Cardiac fibroblast (primary cell): ENCODE measurements at regions not wholly inside any gene's neighbourhood (a gene's known extent, or its start where the extent isn't known, plus 50 kb on each side); places are given as distances from the start of the nearest gene placed in this dataset.

Experiments used
- DNase-seq, 2 donors: peaks; one replicate each; pipeline versions ENCODE4 v3.0.0 to v3.0.0-alpha.2; 2010; ENCODE audit warnings: low read depth in 2 of 2
- H3K4me3 ChIP-seq, 2 donors: replicated peaks in 1 of 2; 1 replicate in 1 of 2; 2 replicates in 1 of 2; pipeline ENCODE4 v1.5.1; 2011; ENCODE audit warnings: low read depth in 2 of 2, low read length in 2 of 2, mild to moderate bottlenecking in 2 of 2, moderate library complexity in 1 of 2
- TF ChIP-seq, protein P1 (sequence below): IDR thresholded peaks from one replicate; pipeline ENCODE4 v1.5.1; 2011; ENCODE audit warnings: low read depth, mild to moderate bottlenecking, low read length, inconsistent platforms

DNA sequence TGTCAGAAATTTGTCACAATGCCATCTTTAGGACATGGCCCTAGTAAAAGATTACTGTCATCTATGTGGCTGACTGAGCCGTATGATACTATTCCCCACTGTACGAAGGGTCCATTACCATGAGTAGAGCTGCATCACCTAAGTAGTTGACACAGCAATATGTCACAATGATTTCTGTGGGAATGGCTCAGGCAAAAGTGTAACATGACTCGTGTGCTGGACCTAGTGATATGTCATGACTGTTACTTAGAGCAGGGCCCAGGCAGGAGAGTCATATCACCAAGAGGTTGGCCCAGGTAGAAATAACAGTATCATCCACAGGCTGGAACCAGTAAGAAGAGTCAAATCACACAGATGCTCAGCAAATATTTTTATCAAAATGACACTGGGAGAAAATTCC lies 1051.8 kb upstream of the AMELY start:
- H3K4me3 ChIP-seq: no peak overlapping the region
- no peak for DNase-seq
- TF ChIP-seq, protein P1, sequence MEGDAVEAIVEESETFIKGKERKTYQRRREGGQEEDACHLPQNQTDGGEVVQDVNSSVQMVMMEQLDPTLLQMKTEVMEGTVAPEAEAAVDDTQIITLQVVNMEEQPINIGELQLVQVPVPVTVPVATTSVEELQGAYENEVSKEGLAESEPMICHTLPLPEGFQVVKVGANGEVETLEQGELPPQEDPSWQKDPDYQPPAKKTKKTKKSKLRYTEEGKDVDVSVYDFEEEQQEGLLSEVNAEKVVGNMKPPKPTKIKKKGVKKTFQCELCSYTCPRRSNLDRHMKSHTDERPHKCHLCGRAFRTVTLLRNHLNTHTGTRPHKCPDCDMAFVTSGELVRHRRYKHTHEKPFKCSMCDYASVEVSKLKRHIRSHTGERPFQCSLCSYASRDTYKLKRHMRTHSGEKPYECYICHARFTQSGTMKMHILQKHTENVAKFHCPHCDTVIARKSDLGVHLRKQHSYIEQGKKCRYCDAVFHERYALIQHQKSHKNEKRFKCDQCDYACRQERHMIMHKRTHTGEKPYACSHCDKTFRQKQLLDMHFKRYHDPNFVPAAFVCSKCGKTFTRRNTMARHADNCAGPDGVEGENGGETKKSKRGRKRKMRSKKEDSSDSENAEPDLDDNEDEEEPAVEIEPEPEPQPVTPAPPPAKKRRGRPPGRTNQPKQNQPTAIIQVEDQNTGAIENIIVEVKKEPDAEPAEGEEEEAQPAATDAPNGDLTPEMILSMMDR: no peak

DNA sequence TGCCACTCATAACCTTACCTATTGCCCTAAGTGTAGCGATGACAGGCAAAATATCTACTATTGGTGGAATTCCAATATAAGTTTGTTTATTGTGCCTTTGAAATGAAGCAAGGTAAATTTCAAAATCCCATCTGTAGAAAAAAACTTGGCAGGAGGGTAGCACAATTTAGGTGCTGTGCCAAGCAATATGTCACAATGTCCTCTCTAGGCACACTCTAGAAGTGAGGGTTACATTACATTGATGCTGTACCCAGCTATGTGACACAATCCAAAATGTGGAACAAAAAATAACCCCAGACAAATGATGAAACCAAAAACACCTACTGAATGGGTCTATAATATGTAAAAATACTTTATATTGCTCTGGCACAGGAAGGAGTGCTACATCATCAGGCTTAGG lies 1050.8 kb upstream of the AMELY start:
- no peak overlapping the region for H3K4me3 ChIP-seq
- TF ChIP-seq, protein P1: no peak
- no peak for DNase-seq

DNA sequence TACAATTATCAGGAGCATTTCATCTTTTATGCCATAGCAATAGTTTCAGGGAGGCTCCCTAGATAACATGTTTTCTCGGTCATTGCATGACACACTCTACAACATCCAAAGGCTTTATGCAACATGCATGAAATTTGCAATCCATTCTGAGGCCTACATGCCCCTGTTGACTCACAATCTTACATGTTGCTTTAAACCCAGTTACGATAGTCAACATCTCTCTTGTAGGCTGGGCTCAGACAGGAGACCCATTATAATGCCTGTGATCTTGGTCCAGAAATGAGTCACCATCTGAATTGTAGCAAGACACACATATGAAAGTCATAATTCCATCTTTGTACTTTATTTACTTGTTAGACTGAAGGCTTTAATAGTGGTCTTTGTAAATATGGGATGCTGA lies 1050.3 kb upstream of the AMELY start:
- no peak overlapping the region for H3K4me3 ChIP-seq
- no peak for DNase-seq
- TF ChIP-seq, protein P1: no peak

DNA sequence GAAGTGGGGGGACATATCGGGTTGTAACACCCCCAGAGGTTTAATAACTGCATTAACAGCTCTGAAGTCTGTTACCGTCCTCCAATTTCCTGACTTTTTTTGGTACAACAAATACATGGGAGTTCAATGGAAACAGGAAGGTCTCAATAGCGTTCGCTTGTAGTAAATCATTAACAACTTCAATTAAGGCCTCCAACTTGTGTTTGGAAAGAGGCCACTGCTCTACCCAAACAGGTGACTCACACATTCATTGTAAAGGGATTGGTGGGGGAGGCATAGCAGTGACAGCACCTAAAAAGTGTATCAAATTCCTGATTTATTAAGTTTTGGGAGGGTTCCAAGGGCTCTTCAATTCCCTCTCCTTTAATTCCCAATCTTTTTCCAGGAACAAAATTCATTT lies 1046.2 kb upstream of the AMELY start:
- TF ChIP-seq, protein P1: no peak
- DNase-seq: no peak
- H3K4me3 ChIP-seq: no peak overlapping the region

DNA sequence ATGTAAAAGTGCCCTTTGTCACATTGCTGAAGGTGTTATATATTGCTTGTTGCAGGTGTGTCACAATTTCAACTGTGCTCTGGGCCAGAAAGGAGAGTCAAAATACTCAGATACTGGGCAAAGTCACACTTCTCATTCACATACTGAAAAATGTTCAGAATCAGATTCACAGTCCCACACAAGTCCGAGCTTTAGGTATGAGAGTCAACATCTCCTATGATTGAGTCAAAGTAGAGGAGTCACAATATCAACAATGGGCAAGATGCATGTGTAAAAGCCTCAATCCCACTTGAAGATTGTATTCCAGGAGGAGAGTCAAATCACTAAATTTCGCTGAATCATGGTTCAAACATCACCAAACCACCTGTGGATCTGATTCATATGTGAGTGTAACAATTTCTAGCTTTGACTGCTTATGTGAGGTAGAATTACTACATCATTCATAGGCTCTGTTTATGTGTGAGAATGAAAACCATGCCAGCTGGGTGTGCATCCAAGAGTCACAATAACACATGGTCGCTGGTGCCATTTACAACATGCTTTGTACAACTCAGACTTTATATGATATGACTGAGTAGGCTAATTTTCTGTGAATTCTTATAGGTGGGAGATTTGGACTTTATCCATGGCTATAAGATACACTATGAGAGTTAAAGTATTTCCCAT lies 1039.8 kb upstream of the AMELY start:
- peak in 1 of 2 donors; percentile 16 for DNase-seq
- TF ChIP-seq, protein P1: no peak
- no peak overlapping the region for H3K4me3 ChIP-seq

DNA sequence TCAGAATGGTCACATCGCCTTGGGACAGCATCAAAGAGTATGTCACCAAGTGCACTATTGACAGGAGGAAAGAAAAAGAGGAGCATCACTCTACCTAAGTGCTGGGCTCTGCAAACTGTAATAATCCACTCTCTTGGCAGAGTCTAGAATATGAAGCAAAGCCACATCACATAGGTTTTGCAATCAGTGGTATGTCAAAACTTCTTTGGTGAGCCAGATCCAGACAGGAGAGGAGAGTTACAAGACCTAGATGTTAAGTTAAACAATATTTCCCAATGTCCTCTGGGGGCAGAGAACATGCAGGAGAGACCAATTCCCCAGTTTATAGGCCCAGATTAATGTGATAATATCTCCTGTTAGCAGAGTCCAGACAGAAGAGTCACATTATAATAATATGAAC lies 1032.6 kb upstream of the AMELY start:
- DNase-seq: peak; percentile 36 to 67
- TF ChIP-seq, protein P1: no peak
- H3K4me3 ChIP-seq: no peak overlapping the region

DNA sequence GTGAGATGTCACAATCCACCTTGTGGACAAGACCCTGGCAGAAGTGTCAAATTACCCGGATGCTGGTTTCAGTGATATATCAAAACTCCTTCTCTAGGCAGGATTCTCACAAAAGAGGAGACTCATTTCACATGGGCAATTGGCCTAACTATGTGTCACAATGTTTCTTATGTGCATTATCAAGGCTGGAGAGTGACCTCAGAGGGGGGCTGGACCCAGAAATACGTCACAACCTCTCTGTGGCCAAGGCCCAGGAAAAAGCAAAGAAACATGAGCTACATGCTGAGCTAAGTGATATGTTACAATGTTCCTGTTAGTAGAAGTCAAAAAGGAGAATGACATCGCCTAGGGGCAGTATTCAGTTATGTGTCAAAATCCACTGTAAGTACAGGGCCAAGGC lies 1031.2 kb upstream of the AMELY start:
- DNase-seq: peak; percentile 70 to 77
- TF ChIP-seq, protein P1: no peak
- H3K4me3 ChIP-seq: no peak overlapping the region
